ENCODE measurements at regions not wholly inside any gene's neighbourhood (a gene's known extent, or its start where the extent isn't known, plus 50 kb on each side); places are given as distances from the start of the nearest gene placed in this dataset.

DNA sequence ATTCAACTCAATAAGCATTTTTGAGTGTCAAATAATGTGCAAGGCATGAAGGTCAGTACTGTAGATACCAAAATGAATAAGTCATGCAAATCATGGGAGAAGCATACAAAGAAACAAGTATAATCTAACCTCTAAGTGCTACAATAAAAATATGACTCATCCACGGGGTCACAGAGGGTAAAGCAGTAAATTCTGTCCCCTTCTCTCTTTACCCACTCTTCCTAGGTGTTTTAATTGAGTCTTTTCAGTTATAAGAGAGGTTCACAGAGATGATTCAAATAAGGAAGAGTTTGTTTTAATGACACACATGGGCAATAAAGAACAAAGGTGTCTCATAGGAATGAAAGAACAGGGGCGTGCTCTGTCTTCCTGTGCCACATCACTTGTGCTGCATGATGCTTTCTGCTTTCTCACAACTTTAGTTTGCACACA, 71.5 kb upstream of the DAAM1 start:
- TF ChIP-seq, protein P1, sequence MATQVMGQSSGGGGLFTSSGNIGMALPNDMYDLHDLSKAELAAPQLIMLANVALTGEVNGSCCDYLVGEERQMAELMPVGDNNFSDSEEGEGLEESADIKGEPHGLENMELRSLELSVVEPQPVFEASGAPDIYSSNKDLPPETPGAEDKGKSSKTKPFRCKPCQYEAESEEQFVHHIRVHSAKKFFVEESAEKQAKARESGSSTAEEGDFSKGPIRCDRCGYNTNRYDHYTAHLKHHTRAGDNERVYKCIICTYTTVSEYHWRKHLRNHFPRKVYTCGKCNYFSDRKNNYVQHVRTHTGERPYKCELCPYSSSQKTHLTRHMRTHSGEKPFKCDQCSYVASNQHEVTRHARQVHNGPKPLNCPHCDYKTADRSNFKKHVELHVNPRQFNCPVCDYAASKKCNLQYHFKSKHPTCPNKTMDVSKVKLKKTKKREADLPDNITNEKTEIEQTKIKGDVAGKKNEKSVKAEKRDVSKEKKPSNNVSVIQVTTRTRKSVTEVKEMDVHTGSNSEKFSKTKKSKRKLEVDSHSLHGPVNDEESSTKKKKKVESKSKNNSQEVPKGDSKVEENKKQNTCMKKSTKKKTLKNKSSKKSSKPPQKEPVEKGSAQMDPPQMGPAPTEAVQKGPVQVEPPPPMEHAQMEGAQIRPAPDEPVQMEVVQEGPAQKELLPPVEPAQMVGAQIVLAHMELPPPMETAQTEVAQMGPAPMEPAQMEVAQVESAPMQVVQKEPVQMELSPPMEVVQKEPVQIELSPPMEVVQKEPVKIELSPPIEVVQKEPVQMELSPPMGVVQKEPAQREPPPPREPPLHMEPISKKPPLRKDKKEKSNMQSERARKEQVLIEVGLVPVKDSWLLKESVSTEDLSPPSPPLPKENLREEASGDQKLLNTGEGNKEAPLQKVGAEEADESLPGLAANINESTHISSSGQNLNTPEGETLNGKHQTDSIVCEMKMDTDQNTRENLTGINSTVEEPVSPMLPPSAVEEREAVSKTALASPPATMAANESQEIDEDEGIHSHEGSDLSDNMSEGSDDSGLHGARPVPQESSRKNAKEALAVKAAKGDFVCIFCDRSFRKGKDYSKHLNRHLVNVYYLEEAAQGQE (IDR thresholded peaks at IDR 0.05; ENCODE audit: low read depth): no peak
- TF ChIP-seq YY1 (IDR thresholded peaks at IDR 0.05; ENCODE audit: extremely low read depth, insufficient replicate concordance, low read depth, low read length) (no peak), EZH2 (IDR thresholded peaks at IDR 0.05) (no peak), RAD21 (IDR thresholded peaks at IDR 0.05; ENCODE audit: low read depth) (peak; percentile 13; the same call in 1 of the 2 replicates), EZH2phosphoT487 (IDR thresholded peaks at IDR 0.05; ENCODE audit: borderline replicate concordance) (no peak), POLR2AphosphoS5 (IDR thresholded peaks at IDR 0.05; ENCODE audit: low read depth, low read length) (no peak; the same call in 1 of the 2 replicates)
- TF ChIP-seq, protein P2, sequence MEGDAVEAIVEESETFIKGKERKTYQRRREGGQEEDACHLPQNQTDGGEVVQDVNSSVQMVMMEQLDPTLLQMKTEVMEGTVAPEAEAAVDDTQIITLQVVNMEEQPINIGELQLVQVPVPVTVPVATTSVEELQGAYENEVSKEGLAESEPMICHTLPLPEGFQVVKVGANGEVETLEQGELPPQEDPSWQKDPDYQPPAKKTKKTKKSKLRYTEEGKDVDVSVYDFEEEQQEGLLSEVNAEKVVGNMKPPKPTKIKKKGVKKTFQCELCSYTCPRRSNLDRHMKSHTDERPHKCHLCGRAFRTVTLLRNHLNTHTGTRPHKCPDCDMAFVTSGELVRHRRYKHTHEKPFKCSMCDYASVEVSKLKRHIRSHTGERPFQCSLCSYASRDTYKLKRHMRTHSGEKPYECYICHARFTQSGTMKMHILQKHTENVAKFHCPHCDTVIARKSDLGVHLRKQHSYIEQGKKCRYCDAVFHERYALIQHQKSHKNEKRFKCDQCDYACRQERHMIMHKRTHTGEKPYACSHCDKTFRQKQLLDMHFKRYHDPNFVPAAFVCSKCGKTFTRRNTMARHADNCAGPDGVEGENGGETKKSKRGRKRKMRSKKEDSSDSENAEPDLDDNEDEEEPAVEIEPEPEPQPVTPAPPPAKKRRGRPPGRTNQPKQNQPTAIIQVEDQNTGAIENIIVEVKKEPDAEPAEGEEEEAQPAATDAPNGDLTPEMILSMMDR (IDR thresholded peaks at IDR 0.05 in 2 of 3, conservative IDR thresholded peaks at IDR 0.05 in 1 of 3; ENCODE audit: borderline replicate concordance in 1 of 3, insufficient read depth in 1 of 3, low read depth in 2 of 3, low read length in 2 of 3): no peak
- TF ChIP-seq, protein P3, sequence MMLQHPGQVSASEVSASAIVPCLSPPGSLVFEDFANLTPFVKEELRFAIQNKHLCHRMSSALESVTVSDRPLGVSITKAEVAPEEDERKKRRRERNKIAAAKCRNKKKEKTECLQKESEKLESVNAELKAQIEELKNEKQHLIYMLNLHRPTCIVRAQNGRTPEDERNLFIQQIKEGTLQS (IDR thresholded peaks at IDR 0.05): 0 out of 2 replicates have a peak, but pooled peaks have one; percentile 10
